ENCODE measurements at regions not wholly inside any gene's neighbourhood (a gene's known extent, or its start where the extent isn't known, plus 50 kb on each side); places are given as distances from the start of the nearest gene placed in this dataset.

DNA sequence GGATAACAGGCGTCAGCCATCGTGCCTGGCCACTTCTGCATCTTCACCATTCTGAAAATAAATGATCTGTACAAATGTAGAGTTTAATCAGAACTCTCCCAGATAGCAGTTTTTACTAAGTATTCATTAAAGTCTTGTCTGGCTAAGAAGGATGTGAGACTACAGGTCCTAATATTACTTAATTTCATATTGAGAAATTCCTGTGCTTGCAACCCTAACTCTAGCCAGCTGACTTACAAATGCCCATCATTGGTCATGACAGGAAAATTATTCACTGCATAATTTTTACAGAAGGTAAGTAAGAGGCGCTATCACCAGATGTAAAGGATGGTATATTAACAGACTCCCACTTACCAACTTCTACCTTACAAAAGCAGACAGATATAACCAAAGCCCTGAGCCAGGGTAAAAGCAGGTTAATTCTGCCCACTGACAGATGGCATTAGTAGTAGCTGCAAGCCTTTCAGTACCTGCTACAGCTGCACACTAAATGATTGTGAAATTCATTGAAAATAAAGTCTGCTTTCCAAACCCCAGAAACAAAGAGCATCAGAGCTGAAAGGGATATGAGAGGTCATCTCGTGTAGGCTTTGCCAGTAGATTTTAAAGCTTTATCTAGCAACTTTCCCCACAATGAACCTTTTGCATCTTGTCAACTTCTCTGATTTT is 55.9 kb upstream of the FOXN2 start:
- TF ChIP-seq CTCF (conservative IDR thresholded peaks at IDR 0.05; ENCODE audit: low read length) (no peak), EZH2phosphoT487 (IDR thresholded peaks at IDR 0.05; ENCODE audit: borderline replicate concordance) (no peak)
